A673 (cell line): ENCODE measurements at regions not wholly inside any gene's neighbourhood (a gene's known extent, or its start where the extent isn't known, plus 50 kb on each side); places are given as distances from the start of the nearest gene placed in this dataset.

Experiments used
- BruUV-seq: library from RNA; stranded (reverse); fragments of 400-500 nt; replicated peaks from 2 replicates; lab custom pipeline; 2021; lab: Mats Ljungman, UMichigan
- CTCF ChIA-PET: fragments of 300-600 bp; sonication (Branson Sonifier 250); formaldehyde crosslinking; loops from one replicate; lab custom pipeline; 2022; ENCODE audit warnings: antibody characterized with exemption; lab: Charles Lee
- POLR2A ChIA-PET: fragments of 300-600 bp; sonication (Branson Sonifier 250); formaldehyde crosslinking; loops from one replicate; lab custom pipeline; 2022; ENCODE audit warnings: antibody characterized with exemption; ENCODE audit not compliant: low non-redundant PET; lab: Charles Lee
- DNase-seq: peaks from one replicate; pipeline ENCODE4 v3.0.0-alpha.2; 2015; ENCODE audit warnings: low spot score
- H3K27ac ChIP-seq: fragments of 200-600 bp; sonication (generic); 2 replicates; pipeline ENCODE4 v1.5.1; 2016; ENCODE audit warnings: mixed run types, low read depth, mild to moderate bottlenecking, mixed read lengths, antibody characterized with exemption, low read length; ENCODE audit not compliant: poor library complexity, severe bottlenecking
- H3K27me3 ChIP-seq: fragments of 200-600 bp; sonication (generic); replicated peaks from 2 replicates; pipeline ENCODE4 v1.6.1; 2017; ENCODE audit warnings: mixed run types, low read depth, mild to moderate bottlenecking, mixed read lengths, antibody characterized with exemption, low read length; ENCODE audit not compliant: insufficient read depth, poor library complexity
- H3K36me3 ChIP-seq: fragments of 200-600 bp; sonication (generic); 2 replicates; pipeline ENCODE4 v1.6.1; 2016; ENCODE audit warnings: mixed run types, mild to moderate bottlenecking, mixed read lengths, antibody characterized with exemption, low read length; ENCODE audit not compliant: insufficient read depth, poor library complexity, severe bottlenecking
- H3K4me1 ChIP-seq: fragments of 200-600 bp; sonication (generic); 2 replicates; pipeline ENCODE4 v1.6.1; 2017; ENCODE audit warnings: mixed run types, mild to moderate bottlenecking, mixed read lengths, antibody characterized with exemption, low read length; ENCODE audit not compliant: insufficient read depth, poor library complexity, severe bottlenecking
- H3K4me3 ChIP-seq: fragments of 200-600 bp; sonication (generic); 2 replicates; pipeline ENCODE4 v1.5.1; 2016; ENCODE audit warnings: low read depth, mixed run types, mild to moderate bottlenecking, mixed read lengths, low read length; ENCODE audit not compliant: poor library complexity, severe bottlenecking
- H3K9me3 ChIP-seq: fragments of 200-600 bp; sonication (generic); 2 replicates; pipeline ENCODE4 v1.6.1; 2016; ENCODE audit warnings: mixed run types, low read depth, mild to moderate bottlenecking, mixed read lengths, antibody characterized with exemption, low read length; ENCODE audit not compliant: poor library complexity, severe bottlenecking
- EZH2 ChIP-seq: fragments of 200-600 bp; sonication (generic); IDR thresholded peaks from 2 replicates; pipeline ENCODE4 v1.6.1; 2017; ENCODE audit warnings: borderline replicate concordance, low read depth, mild to moderate bottlenecking, mixed read lengths, antibody characterized with exemption, low read length; ENCODE audit not compliant: poor library complexity, severe bottlenecking
- intact Hi-C: fragments of 100-400 bp; cut with micrococcal nuclease; formaldehyde crosslinking; loops from one replicate; pipeline ENCODE4 v1.10.0; 2022; ENCODE audit not compliant: unreplicated experiment
- TF ChIP-seq, protein P1 (sequence below): fragments of 300-800, 200-600 bp; sonication (generic); conservative IDR thresholded peaks from 2 replicates; pipeline ENCODE4 v1.5.1; 2017; ENCODE audit warnings: low read depth, mild to moderate bottlenecking, antibody characterized with exemption, low read length, moderate library complexity, mixed read lengths

DNA sequence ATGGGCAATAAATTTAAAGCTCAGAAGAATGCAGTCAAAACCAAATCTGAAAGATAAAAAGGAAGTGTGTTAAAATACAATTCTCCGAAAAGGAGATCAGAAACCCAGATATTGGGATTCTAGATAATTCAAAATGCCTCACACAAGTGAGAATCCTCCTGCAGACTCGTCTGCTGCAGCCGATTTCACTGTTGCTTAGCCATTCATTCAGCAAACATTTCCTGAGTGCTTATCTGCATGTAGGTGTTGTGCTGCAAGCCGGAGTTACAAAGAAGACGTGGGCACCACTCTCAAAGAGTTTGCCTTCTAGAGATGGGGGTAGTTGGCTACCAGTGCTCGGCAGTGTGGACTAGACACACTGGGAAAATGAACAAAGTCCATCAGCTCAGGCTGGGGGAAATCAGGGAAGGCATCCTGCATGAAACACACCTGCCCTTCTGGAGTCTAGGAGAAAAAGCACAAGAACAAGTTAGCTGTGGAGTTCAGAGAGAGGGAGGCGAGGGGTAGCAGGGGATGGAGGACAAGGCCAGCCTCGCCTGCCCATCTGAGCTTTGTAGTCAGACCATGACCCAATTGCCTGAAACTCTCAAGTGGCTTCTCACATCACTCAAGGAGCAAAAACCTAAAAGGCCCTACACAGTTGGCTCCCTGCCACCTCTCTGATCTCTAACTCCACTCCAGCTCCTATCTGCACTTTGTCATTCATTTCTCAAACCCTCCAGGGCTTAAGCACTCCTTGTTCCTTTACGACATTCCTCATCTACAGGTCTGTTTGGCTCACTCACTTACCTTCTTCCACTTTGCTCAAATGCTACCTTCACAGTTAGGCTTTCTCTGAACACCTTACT lies 310.0 kb upstream of the DDHD1 start:
- H3K4me1 ChIP-seq = no peaks in the 10 kb centered on the region
- no TSS peak for BruUV-seq
- CTCF ChIA-PET = no interaction called here
- H3K27ac ChIP-seq = no peak overlapping the region
- H3K9me3 ChIP-seq = no peaks in the 10 kb centered on the region
- TF ChIP-seq, protein P1, sequence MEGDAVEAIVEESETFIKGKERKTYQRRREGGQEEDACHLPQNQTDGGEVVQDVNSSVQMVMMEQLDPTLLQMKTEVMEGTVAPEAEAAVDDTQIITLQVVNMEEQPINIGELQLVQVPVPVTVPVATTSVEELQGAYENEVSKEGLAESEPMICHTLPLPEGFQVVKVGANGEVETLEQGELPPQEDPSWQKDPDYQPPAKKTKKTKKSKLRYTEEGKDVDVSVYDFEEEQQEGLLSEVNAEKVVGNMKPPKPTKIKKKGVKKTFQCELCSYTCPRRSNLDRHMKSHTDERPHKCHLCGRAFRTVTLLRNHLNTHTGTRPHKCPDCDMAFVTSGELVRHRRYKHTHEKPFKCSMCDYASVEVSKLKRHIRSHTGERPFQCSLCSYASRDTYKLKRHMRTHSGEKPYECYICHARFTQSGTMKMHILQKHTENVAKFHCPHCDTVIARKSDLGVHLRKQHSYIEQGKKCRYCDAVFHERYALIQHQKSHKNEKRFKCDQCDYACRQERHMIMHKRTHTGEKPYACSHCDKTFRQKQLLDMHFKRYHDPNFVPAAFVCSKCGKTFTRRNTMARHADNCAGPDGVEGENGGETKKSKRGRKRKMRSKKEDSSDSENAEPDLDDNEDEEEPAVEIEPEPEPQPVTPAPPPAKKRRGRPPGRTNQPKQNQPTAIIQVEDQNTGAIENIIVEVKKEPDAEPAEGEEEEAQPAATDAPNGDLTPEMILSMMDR = no peak
- TF ChIP-seq EZH2 = no peak
- H3K27me3 ChIP-seq = peaks cover 36% of the 10 kb centered on the region
- POLR2A ChIA-PET = no interaction called here
- no peaks in the 10 kb centered on the region for H3K36me3 ChIP-seq
- intact Hi-C loops = no loop called here
- no peak overlapping the region for H3K4me3 ChIP-seq
- no peak for DNase-seq

DNA sequence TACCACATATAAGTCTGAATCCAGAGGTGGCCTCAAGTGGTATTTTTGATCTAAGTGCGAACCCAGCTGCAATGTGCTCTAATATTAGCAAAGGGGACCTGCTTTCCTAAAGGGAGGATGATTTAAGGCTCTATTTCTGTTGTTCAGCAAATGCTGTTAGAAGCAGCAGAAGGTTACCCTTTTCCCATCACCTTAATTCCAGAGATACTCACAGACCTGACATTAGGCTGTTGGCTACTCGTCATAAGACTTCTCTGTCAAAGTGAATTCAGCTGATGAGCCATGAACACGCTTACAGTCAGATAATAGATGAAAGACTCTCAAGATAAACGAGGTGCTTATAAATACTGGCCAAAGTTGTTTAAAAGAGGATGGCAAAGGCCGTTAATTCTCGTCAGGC lies 308.7 kb upstream of the DDHD1 start:
- Histone ChIP-seq H3K27ac (no peak overlapping the region), H3K36me3 (no peaks in the 10 kb centered on the region), H3K4me3 (no peak overlapping the region), H3K27me3 (peaks cover 36% of the 10 kb centered on the region), H3K9me3 (no peaks in the 10 kb centered on the region), H3K4me1 (no peaks in the 10 kb centered on the region)
- intact Hi-C loops = no loop called here
- TF ChIP-seq, protein P1 = no peak
- TF ChIP-seq EZH2 = no peak
- DNase-seq = no peak
- ChIA-PET CTCF (no interaction called here), POLR2A (no interaction called here)
- BruUV-seq = no TSS peak

DNA sequence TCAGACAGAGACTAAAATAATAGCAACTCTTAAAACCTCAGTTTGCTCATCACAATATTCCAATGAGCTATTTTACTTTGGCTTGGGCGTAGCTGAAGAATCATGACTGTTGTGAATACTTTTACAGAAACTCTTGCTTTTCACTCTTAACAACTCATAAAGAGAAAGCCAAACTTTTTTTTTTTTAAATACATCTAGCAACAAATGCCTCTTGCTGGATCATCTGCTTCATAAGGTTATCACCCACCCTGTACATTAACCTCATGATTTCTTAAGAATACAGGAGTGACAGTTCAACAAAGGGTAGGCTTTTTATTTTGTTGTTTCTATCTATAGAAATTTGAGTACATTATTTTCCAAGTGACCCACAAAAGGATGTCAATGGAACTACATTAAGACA lies 307.4 kb upstream of the DDHD1 start:
- no peak for TF ChIP-seq EZH2
- TF ChIP-seq, protein P1 = no peak
- H3K9me3 ChIP-seq = no peaks in the 10 kb centered on the region
- peaks cover 36% of the 10 kb centered on the region for H3K27me3 ChIP-seq
- no TSS peak for BruUV-seq
- DNase-seq = no peak
- H3K36me3 ChIP-seq = no peaks in the 10 kb centered on the region
- ChIA-PET POLR2A (interaction anchor here (0.7 kb wide), 1 partner anchor 34 kb away, joined by 7 read pairs; no protein-coding TSS in a partner anchor), CTCF (no interaction called here)
- no peak overlapping the region for H3K27ac ChIP-seq
- no peaks in the 10 kb centered on the region for H3K4me1 ChIP-seq
- no peak overlapping the region for H3K4me3 ChIP-seq
- intact Hi-C loops = no loop called here
